ENCODE measurements at regions not wholly inside any gene's neighbourhood (a gene's known extent, or its start where the extent isn't known, plus 50 kb on each side); places are given as distances from the start of the nearest gene placed in this dataset.

GRCh38 chr10:10816447-10816846 is 201.2 kb upstream of the CELF2 start:
- TF ChIP-seq SRF (IDR thresholded peaks at IDR 0.05; ENCODE audit: low read depth) (no peak), POLR2A (IDR thresholded peaks at IDR 0.05; ENCODE audit: borderline replicate concordance, extremely low read depth, insufficient read depth, insufficient read length) (no peak), ZNF274 (IDR thresholded peaks at IDR 0.05; ENCODE audit: low read depth, low read length) (no peak), ZBTB33 (IDR thresholded peaks at IDR 0.05; ENCODE audit: extremely low read depth, insufficient replicate concordance, low read length) (no peak), CTCF (IDR thresholded peaks at IDR 0.05 in 2 of 3, conservative IDR thresholded peaks at IDR 0.05 in 1 of 3; ENCODE audit: borderline replicate concordance in 1 of 3, insufficient read depth in 1 of 3, low read depth in 2 of 3, low read length in 2 of 3) (no peak), EZH2 (IDR thresholded peaks at IDR 0.05) (no peak), JUND (IDR thresholded peaks at IDR 0.05) (no peak)

All from HCT116 (cell line).